ENCODE measurements at regions not wholly inside any gene's neighbourhood (a gene's known extent, or its start where the extent isn't known, plus 50 kb on each side); places are given as distances from the start of the nearest gene placed in this dataset.

DNA sequence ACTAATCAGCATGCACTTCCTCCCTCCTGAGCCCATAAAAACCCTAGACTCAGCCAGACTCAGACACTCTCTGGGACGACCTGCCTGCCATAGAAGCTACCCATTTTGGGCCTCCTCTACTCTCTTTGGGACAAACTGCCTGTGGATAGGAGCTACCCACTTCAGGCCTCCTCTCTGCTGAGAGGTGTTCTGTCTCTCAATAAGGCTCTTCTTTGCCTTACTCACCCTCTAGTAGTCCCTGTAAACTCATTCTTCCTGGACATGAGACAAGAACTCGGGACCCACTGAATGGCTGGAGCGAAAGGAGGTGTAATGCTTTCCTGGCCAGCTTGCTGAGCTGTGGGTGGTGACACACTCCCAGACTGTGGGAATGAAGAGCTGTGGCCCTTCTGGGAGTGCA lies 424.8 kb upstream of the FZD8 start:
- no peak for TF ChIP-seq TAF1 (IDR thresholded peaks at IDR 0.05; ENCODE audit: borderline replicate concordance, low read depth, low read length)
- TF ChIP-seq POLR2A (IDR thresholded peaks at IDR 0.05; ENCODE audit: low read depth, low read length), result no peak
- no peak for TF ChIP-seq POLR2AphosphoS5 (IDR thresholded peaks at IDR 0.05; ENCODE audit: low read depth, low read length)

Data from GM12892 (cell line).